RPMI8226 (cell line): ENCODE measurements at regions not wholly inside any gene's neighbourhood (a gene's known extent, or its start where the extent isn't known, plus 50 kb on each side); places are given as distances from the start of the nearest gene placed in this dataset.

Experiments used
- DNase-seq: peaks from one replicate; pipeline ENCODE4 v3.0.0-alpha.2; 2015

DNA sequence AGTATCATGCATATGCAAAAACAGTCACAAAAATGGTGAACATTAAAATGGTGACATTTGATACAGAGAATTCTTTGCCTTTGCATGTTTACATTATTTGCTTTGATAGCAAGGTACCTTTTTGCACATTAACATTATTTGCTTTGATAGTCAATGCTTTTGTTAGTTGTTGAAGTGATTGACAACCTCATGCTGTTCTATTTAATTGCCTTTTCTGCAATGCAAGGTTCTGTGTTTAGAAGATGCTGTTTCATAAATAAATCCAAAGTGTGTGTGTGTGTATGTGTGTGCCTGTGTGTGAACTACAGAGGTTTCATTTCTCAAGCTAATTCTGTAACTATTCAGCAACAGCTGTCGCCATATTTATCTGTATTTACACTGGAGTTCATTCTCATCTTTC lies 668.7 kb downstream of the NR2F1-AS1 start:
- no peak for DNase-seq

DNA sequence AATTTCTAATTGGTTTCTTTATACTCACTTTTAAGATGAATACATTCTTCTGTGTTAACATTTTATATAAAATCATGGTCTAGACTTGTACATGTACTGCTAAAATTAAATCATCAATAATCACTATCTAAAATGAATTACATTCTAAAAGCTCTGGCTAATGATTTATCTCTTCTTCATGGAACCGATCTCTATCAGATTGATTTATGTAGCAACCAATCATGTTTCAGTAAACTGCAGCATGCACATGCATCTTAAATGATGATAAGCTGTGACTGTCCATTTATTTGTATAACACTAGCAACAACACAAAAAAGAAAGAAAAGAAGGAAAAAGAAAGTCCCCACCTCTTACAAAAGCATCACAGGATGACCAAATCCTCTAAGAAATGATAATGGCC lies 669.2 kb downstream of the NR2F1-AS1 start:
- no peak for DNase-seq

DNA sequence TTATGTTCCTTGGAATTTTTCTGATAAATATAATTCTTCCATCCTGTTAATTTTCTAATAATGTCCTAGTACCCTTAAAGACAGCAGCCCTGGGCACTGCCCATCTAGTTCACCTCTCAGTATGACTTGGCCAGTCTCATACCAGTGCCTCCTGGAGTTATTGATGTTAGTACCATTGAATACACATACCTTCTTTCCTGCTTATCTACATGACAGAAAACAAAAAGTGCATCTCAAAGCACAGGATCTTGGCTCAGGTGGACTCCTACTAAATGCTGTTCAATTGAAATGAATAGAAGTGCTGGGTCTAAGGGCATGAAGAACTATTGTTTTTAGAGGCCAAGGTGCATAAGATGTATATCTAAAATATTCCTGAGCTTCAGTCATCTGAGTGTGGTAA lies 669.7 kb downstream of the NR2F1-AS1 start:
- no peak for DNase-seq

DNA sequence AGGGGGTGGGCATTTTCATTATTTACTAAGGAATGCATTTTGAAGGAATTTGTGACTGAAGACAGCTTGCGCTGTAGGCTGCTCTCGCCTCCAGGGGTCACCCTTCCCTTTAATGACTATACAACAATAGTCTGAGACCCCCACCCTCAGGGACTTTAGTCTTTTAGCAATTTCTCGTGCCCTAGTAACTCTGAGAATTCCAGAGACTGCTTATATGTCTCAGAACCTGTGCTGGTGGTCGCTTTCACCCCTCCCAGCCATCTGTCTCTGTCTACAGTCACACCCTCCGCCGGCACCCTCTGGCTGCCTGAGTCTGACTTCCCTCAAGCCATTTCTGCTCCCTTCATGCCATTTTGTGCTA lies 671.4 kb downstream of the NR2F1-AS1 start:
- peak; percentile 53 for DNase-seq

DNA sequence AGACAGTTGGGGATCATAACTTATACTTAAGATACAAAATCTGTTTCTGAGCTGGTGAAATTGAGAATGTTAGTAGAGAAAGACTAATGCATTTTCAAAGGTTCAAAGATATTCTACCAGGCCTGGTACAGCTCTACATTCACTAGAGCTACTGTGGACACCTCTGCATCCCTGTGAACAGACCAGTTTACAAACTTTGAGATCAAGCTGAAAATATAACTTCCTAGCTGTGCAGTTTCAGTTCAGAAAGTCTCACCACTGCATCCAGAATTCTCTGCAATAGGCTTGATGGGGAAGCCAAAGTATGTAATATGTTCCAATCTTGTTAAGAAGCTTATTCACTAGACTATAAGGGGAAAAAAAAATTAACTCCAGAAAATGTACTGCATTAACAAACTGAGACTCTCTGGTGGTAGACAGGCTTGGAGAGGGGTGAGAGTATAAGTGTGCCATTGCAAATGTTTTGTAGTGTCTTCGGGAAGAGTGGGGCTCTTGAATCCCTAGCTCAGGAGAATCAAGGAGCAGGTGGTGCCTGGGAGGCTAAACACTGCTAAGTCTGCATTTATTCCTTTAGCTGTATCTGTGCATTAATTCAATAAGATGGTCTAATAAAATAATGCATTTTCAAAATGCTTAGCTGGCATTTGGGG lies 671.9 kb downstream of the NR2F1-AS1 start:
- peak; percentile 81 for DNase-seq

DNA sequence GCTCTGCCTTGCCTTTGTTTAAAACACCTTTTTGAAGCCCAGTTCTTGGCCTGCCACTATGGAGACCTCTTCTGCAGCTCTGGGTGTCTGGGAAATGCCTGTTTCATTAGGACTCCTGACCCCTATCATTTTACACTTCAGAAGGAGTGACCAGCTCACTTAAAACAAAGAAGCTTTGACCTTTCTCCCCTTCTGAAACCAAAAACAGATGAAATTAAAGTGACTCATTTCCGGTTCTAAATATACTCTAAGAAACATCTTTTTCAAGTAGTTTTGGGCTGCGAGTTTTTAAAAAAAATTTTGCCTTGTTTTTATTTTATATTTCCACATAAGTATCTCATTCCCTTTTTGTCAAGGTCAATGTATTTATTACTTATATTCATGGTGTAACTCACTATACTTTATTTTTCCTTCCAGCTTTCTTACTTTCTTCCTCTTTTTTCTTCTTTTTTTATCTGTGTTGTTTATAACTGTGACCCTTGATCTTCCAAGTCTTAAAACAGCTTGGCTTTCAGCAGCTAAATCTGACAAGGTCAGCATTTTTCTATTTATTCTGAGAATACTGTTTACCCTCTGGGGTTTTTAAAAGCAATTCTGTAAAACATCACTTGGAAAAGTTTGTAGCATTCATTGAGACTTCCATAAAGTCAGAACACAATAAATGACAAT lies 672.9 kb downstream of the NR2F1-AS1 start:
- DNase-seq = peak; percentile 80

DNA sequence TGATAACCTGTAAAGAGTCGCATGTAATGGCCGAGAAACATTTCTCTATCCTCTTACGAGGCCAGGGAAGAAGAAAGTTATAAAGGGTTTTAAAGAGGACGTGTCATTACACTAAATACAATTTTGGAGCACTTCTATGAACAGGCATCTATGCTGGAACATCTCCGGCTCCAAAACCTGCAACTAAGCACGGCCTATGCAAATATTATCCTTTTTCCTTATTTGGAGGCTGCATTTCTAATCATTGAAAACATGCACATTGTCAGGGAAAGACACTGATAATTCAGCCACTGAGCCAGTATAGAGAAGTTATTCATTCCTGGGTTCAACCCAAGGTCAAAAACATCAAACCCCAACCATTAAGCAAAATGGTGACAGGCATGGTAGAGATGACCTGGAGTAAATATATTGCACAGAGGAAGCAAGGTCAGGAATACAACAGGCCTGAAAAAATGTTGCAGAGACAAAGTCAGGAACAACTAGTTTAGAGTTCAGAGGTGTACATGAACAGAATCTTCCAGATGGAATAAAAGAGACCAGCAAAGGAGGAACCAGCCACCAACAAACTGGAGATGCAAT lies 674.1 kb downstream of the NR2F1-AS1 start:
- DNase-seq = no peak

DNA sequence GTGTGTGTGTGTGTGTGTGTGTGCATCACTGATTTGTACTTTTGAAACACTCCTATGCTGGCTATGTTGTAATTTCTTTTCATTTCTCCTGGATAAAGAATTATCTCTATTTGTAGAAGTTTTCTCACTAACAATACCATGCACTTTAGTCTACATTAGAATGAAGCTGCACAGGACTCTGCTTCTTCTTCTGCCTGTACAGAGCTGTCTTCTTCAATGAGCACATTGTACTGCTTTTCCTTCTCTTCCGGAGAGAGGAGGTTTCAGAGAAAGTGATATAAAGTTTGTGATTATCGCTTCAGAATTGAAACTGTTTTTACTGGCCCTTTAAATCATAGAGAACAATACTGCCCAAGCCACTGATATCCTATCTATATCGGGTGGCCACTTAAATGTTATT lies 677.0 kb downstream of the NR2F1-AS1 start:
- no peak for DNase-seq

DNA sequence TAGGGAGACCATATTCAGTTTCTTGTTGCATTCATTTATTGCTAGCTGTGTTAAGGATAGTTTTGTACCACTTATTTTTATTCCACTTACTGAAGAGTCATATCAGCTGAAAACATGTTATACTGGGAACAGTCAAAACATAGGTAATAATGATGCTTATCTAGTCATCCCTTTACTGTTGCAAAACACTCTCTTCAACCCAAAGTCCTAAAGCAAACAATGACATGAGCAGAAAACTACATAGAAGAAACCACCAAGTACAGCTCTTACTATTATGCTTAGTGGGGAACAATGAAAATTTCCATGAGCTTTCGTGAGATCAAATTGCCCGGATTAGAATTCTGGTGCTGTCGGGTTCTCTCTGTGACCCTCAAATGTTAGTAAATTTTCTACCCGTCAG lies 681.4 kb downstream of the NR2F1-AS1 start:
- no peak for DNase-seq

DNA sequence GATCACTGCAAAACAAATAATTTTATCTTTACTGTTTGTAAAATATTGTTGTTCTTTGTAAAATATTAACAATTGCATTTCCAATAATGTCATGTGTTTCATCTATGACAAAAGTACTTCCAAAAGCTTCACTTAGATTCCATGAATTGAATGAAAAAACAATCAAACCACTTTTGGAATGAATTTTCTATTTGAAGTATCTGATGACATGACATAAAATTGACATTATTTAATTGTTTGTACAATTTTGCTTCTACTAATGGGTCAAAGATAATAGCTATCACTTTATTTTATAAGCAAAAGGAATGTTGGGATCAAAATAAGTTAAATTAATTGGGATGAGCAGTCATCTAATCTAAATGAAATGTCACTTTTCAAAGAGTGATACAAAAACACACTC lies 684.3 kb downstream of the NR2F1-AS1 start:
- DNase-seq = no peak

DNA sequence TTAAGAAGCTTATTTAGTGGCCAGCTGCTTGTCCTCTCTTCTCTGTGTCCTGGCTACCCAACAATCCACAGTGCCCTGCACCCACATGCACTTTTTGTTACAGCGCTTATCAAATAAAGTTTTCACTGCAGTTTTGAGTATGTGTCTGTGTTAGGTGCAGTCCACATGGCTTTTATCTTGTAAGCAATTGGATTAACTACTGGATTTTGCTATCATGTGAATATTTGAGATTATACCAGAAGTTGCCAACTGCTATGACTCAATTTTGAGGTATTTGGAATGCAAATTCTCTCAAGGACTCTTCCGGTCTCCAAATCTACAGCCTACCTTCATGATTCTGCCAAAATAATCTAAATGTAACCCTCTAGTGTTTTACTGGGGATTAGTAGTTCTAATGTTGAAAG lies 690.2 kb downstream of the NR2F1-AS1 start:
- no peak for DNase-seq

DNA sequence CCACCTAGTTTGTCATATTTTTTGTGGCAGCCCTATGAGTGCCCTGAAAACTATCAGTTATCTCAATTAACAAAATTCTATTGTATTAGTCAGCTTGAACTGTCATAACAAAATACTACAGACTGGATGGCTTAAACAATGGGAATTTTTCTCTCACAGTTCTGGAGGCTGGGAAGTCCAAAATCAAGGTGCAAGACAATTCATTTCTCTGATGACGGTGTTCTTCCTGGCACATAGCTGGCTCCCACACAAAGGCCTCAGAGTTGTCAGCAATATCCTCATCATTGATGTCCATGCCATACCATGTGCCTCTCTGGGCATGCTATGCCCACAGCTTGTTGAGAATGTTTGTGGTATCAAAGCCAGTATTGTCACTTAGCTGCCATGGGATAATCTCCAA lies 691.9 kb downstream of the NR2F1-AS1 start:
- DNase-seq = no peak

DNA sequence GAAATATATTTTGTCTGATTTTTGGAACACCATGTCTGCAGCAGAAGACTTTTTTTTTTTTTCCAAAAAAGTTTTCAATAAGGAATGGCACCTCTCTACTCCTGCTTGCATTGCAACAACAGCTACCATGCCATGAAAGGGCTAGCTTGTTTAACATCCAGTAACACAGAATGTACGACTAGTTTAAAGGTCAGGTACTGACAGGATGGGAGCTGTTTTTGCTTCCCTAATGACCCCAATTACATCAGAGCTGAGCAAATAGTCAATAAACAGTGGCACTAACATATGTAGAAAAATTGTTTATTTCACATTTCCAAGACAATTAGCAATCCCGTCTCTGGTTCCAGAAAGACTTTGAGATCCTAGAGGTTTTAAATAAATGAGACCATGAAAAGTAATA lies 693.8 kb downstream of the NR2F1-AS1 start:
- no peak for DNase-seq

DNA sequence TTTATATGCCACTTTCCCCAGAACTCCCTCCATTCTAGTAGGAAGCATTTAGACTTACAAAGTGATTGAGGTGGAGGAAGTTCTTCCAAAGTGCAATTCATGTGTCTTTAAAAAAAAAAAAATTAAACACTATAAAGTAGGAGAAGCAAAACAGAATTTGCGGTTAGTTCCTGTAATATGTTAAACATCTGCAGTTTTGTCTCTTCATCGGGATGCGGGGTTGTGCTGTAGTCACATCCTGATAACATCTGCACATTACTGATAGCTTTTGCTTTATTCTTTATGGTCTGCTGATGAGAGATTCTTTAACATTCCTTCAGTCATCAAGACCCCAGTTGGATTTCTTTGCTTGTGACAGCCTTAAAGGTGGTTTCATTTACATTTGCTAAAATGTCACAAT lies 694.3 kb downstream of the NR2F1-AS1 start:
- peak; percentile 48 for DNase-seq

DNA sequence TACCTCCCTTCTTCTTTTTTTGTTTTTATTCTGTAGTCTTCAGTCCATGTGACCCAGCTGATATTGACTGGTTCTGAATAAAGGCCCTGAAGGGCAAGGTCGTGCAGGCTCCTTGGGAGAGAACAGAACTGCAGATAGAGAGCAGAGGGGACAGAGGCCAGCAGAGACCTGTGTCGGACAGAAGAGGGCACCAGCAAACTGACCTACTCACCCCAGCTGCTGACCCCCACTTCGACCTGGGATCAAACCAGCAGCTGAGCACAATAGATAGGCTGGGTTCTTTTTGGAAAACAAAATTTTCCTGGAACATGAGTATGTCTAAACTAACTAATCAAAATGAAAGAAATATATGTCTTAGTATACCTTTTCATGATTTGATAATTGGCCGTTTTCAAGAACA lies 695.1 kb downstream of the NR2F1-AS1 start:
- DNase-seq = peak; percentile 35

DNA sequence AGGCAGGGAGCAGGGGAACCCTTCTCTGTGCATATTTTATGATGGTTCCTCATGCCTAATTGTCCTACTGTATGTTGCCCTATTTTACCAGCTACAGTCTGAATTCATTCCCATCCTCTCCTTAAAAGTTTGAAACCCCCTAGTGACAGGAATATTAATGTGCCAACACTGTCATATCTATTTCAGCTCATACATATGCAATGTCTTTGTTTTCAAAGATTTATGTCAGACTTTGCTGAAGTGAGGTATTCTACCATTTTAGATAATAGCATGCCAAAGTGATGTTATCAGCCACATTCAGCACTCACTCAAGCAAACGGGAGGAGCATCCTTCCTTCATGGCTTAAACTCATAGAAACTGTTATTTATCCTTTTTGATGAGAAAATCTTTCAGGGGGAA lies 696.5 kb downstream of the NR2F1-AS1 start:
- no peak for DNase-seq

DNA sequence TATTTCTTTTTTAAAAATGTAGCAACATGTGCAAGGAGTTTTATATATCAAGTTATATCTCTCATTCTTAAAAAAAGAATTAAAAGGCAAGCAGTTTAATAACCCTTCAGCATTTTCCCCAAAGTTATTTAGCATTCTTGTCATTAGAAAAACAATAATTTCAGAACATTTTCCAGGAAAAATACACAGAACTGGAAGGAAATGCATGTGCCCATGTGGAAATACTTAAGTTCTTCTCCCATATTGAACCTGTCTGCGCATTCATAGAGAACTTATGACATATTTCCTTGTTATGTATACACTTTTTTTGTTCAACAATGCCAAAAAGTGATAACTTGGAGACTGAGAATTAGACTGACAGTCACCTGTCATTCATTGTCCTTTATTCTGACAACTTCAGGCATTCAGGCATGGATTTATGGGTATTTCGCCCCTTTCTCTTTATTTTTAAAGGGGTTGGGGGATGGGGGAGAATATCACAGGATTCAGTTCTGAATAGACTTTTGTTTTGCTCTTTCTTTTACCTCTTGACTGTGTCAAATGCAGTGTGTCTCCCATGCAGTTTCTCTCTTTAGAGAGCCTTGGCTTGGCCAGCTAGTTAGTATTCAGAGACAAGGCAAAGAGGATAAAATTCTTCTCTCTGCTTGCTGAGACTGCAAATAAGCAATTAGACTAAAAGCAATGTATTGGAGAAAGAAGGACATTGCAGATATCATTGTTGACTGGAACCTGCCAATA lies 701.0 kb downstream of the NR2F1-AS1 start:
- no peak for DNase-seq

DNA sequence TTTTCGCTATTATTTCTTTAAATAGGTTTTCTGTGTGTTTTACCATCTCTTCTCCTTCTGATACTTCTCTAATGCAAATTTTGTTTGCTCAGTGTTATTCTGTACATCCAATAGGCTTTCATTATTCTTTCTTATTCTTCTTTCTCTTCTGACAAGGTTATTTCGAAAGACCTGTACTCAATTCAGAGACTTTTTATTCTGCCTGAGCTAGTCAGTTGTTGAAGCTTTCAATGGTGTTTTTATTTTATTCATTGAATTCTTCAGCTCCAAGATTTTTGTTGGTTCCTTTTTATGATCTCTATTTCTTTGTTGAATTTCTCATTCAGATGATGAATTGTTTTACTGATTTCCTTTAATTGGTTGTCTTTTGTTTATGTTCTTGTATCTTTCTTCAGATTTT lies 706.2 kb downstream of the NR2F1-AS1 start:
- DNase-seq = no peak

DNA sequence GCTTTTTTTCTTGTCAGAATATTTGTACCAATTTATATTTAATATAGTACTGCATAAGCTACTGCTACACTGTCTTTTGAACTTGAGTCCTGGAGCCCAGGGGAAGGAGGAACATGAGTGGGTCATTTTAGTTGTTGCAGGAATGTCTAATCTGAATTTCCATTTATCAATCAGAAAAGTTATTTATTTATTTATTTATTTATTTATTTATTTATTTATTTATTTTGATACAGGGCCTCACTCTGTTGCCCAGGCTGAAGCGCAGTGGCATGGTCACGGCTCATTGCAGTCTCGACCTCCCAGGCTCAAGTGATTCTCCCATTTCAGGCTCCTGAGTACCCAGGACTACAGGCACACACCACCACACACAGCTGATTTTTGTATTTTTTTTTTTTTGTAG lies 712.6 kb downstream of the NR2F1-AS1 start:
- no peak for DNase-seq

DNA sequence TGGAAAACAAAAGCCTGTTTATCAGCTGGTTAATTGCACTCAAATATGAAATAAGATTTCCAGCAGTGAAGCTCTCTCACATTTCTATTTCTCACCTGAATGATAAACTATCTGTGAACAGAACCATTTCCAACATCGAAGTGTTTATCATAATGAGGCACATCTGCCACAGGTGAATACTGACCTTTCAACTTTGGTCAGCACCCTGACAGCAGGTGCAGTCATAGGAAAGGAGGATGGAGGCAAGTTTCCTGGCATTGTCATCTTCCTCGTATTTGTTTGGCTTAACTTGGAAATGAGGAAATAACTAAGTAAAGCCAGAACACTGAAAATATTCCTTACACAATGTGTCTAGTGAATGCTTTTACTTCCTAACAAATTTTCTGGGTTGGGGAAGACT lies 716.4 kb downstream of the NR2F1-AS1 start:
- DNase-seq = no peak

DNA sequence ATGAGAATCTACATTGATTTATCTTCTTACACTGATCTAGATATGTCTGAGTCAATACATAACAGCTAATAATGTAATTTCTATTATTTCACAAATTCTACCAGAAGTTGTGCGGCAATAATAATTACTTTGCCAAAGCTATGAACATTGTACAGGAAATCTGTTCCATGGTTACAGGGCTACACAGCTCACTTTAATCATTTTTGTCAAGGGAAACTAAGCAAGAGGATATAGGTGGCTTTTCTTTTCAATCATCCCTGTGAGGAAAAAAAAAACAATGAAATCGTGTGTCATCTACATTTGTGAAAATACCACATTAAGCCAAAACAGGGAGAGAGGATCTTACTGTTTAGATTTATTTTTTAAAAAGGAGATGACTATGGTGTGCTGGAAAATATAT lies 717.4 kb downstream of the NR2F1-AS1 start:
- no peak for DNase-seq

DNA sequence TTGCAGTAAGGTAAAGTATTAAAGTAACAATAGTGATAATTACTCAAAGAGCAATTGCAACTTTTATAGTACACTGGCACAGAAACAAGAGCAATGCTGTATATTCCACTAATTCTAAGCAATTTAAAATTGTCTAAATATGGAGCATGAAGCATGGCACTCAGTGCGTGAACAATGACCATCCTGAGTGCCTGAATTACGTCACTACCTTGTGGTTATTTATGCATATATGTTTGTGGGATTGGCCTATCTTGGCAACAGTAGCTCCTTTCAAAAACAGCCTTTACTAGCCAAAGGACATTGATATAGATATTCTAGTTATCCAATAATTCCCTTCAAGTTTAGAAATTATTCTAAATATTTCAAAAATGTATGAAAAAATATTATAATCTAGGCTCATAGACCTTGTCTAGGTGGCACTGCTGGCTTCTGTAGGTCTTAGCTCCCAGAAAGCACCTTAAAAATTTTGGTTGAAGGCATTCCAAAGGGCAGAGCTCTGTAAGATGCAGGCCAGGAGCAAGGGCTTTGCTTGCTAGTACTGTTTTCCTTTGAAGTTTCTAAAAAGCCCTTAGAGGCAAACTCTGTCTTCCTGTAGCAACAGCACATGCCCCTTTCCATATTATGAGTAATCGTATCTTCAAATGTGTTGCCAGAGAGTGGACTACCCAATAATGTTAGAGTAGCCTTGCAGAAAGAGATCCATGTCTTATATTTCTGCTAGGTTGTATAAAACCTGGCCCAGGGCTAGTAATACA lies 719.3 kb downstream of the NR2F1-AS1 start:
- no peak for DNase-seq

DNA sequence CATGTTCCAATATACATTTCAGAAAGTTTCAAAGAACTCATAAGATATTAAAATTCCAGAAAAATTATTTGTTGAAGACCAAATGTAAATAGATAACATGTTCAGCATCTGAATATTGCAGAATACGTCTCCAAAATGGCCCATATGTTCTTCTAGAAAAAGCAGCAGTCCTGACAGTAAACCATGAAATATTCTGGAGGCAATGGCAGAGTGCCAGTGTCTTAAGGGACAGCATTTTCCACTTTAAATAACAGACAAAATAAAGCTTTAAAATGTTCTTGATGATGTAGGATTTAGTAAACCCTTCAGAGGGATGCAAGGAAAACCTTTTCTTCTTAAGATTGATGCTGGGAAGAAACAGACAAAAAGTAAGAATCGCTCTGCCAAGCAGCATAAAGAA lies 721.0 kb downstream of the NR2F1-AS1 start:
- no peak for DNase-seq
